Renal cortex interstitium (tissue), 11 donors: ENCODE measurements at regions not wholly inside any gene's neighbourhood (a gene's known extent, or its start where the extent isn't known, plus 50 kb on each side); places are given as distances from the start of the nearest gene placed in this dataset.
"Not testable (repeated sequence)": the region's sequence is repeated elsewhere in the genome, so short reads cannot be mapped to it uniquely, and the experiment has no call there.

Experiments used
- DNase-seq, 11 donors: peaks; one replicate each; pipeline ENCODE4 v3.0.0-alpha.2; 2013; ENCODE audit warnings: low read depth in 9 of 11, low spot score in 4 of 11; ENCODE audit errors: extremely low read depth in 1 of 11

GRCh38 chr9:104980039-104980654, 52.2 kb upstream of the ABCA1 start:
- DNase-seq, result no peak

DNA sequence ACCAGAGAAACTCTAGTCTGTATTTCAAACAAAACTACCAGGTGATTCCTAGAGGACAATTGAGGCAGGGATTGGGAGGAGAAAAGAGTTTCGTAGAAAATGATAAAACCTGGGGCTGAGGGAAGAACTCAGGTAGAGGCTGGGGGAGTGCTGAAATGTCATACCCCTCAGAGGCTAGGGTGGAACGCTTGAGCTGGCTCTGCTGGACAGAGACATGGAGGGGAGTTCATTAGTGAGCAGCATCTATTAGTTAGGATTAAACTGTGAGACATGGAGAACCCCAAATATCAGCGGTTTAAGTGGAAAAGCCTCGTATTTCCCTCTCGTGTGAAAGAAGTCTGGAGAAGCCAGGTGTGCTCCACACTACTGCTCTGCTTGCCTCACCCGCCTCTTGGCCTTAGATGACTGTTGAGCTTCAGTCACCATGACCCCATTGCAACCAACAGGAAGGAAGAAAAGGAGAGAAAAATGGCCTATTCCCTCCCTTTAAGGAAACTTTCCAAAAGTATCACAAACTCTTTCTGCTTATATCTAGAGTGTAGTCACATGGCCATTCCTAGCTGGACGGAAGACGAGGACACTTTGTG, 53.7 kb upstream of the ABCA1 start:
- DNase-seq, result no peak

- DNase-seq, result no peak
Measured at GRCh38 chr9:104982543-104982942, 54.6 kb upstream of the ABCA1 start.

DNA sequence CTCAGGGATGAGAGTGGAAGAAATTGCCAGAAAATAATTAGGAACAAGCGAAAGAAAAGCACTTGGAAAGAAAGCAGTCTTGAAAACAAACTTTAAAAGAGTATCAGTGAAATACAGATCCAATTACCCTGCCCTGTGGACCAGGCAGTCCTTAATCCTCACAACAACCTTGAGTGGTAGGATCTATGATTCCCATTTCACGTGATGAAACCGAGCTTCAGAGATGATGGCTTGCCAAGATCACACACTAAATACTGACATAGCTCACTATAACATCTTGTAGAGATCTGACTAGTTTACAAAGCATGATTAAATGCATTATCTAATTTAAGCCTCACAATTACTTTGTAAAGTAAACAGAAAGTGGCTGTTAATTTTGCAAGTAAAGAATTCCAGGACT, 55.5 kb upstream of the ABCA1 start:
- no peak for DNase-seq

GRCh38 chr9:104984121-104984520, 56.2 kb upstream of the ABCA1 start:
- no peak for DNase-seq

- no peak for DNase-seq
Measured at GRCh38 chr9:104984542-104984941, 56.6 kb upstream of the ABCA1 start.

DNA sequence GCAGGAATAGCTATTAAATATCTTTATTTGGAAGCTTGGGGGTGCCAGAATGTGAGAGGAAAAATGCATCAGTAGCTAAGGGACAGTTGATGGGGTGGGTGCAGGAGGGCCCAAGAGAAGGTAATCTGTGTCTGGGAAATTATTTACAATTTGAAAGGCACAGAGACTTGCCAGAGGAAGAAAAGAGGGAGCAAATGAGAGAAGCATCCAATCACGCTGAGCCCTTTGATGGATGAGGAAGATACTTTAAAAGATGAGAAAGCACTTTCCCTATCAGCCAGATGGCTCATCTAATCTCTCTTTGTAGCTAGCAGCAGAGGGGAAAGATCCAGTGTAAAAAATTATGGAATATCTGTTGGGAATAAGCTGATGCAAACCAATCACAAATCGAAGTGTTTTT, 57.0 kb upstream of the ABCA1 start:
- DNase-seq, result no peak

GRCh38 chr9:104986096-104986495, 58.1 kb upstream of the ABCA1 start:
- no peak for DNase-seq

DNA sequence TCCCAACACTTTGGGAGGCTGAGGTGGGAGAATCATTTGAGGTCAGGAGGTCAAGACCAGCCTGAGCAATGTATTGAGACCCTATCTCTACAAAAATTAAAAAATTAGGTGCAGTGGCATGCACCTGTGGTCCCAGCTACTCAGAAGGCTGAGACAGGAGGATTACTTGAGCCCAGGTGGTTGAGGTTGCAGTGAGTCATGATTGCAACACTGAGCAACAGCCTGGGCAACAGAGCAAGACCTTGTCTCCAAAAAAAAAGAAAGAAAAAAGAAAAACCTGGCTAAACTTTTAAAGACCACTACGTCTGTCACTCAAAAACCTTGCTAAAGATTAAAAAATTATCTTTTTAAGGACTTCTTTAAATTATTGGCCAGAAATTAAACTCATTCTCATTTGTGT, 59.8 kb upstream of the ABCA1 start:
- no peak for DNase-seq

DNA sequence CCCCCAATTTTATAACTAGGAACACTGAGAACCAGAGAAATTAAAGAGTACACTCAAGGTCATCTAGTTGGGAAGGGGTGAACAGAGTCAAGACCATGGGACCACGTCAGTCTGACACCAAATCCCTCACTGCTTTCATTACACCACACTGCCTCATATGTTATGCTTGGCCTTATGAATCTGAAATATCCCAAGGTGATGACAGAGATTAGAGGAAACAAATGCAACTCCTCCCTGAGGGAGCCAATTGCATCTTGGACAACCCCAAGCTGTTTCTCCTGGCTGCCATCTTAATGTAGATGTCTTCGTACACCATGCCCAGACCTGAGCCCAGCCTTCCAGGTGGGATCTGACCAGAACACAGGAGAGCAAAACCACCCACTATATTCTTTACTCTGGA, 60.6 kb upstream of the ABCA1 start:
- no peak for DNase-seq

DNA sequence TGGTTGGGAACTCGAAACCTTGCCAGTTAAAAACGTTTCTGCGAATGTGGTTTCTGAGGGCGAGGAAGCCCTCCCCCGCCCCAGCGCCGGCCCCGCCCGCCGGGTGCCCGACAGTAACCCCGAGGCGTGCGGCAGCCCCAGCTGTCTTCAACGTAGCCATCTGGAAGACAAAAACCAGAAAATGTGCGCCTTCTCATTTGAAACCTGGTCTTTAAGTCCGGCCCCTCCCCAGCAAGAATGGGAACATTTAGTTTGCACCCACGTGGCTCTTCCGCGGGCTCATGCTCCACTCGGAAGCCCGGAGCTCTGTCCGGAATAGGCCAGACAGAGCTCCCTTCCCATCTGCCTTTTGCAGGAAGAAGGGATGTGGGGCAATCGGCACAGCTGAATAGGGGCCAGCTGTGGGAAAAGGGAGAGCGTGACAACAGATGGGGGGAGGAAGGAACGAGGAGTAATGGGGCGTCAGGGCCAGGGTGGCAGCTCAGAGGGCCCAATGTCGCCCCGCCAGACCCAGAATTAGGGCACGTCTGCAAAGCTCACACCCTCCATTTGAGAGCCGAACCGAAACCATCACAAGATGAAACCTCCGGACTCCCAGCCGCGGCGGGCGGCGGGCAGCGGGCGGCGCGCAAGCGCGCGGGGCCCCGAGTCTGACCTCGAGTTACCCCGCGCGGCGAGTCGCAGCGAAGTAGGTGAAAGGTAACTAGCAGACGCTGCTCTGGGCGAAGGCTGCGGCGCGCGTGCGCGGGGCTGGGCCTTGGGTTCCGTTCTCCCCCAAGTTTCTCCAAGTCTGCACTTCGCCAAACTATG, 63.4 kb upstream of the ABCA1 start:
- peak in 10 of 11 donors; percentile 59 to 78 (median 67) for DNase-seq

DNA sequence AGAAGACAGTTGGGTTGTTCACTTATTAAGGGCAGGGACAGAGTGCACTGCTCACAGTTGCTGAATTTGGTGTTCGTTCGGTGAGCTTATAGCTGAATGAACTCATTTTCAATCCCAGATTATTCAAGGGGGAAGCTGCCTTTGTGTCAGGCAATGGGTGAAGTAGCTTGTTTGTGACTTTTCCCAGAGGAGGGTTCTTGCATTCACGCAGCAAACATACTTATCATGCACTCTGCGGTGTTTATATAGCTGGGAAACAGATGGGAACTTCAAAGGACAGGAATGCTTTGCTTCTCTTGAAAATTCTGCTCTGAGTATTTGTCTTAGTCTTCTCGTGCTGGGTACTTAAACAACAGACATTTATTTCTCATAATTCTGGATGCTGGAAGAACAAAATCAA, 64.7 kb upstream of the ABCA1 start:
- DNase-seq, result peak in 2 of 11 donors; percentile 18 to 33

- DNase-seq, result peak in 1 of 11 donors; percentile 43
Measured at GRCh38 chr9:104993291-104993963, 65.5 kb upstream of the ABCA1 start.

DNA sequence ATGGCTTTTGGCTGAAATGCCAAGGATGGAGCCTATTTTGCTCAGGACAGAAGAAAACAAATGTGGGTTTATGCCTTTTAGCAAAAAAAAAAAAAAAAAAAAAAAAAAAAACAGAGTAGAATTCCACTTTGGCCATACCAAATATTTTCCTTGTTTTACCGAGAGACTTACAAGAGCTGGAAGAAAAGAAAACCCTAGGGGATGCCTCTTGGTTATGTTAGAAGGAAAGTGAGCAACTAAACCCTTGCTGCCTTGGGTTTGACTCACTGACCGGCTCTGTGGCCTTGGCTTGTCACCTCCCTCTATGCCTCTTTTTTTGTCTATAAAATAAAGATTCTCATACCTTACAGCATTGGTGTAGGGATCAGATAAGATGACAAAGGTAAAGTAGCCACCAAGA, 69.6 kb upstream of the ABCA1 start:
- no peak for DNase-seq

DNA sequence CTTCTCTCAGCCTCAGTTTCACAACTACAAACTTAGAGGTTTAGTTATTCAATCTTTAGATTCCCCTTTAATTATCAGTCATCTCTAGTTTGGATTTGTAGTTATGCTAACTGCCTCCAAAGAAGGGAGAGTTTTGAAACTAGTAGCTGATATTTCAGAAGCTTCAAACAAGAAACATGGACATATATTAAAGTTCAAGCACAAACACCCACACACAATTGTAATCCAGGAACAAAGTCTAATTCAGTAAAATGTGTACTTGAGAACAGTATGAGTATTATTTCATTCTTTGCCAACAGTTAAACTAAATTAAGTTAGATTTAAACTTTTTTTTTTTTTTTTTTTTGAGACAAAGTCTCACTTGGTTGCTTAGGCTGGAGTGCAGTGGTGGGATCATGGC, 71.2 kb upstream of the ABCA1 start:
- DNase-seq, result no peak

DNA sequence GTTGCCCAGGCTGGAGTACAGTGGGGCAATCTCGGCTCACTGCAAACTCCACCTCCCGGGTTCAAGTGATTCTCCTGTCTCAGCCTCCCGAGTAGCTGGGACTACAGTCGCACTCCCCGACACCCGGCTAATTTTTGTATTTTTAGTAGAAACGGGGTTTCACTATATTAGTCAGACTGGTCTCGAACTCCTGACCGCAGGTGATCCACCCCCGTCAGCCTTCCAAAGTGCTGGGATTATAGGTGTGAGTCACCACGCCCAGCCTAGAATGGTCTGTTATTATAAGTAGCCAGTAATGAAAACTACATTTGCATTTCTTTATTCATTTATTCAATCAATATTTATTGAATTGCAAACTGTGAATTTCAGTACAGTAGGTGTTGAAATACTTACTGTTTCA, 72.6 kb upstream of the ABCA1 start:
- not testable (repeated sequence) for DNase-seq

GRCh38 chr9:105004466-105005090, 76.6 kb upstream of the ABCA1 start:
- DNase-seq, result no peak

DNA sequence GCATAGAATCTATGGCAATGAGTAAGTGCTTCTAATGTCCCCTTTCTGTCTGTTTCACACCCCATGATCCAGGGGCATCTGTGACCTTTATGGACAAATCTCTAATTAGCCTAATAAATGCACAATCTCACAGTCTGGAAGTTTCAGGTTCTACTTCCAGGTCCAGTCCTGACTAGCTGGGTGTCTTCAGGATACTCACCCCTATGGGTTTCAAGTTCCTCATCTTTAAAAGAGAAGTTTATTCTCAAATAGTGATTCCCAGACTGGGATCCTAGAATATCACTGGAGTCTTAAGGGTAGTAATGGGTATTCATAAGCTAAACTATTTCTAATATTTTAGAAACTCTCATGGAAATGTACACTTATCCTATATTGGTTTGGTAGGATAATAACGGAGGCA, 77.2 kb upstream of the ABCA1 start:
- DNase-seq, result no peak

DNA sequence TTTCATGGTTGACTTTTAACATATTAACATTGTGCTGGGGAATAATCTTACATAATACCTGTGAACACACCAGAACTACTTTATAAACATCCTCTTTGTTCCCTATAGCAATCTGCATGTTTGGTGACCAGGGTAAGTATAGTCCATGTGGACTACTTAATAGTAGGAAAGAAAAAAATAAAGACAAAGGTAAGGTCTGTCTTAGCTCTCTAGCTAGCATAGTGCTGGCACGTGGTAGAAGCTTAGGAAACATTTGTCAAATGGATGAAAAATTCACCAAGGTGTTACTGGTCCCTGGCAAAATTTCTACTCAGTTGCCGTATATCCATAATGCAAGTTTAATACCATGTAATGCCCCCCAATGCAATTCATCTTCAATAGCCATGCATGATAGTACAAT, 78.6 kb upstream of the ABCA1 start:
- DNase-seq, result no peak

- DNase-seq, result no peak
Measured at GRCh38 chr9:105007143-105007542, 79.2 kb upstream of the ABCA1 start.
